NB4 (cell line): ENCODE measurements at regions not wholly inside any gene's neighbourhood (a gene's known extent, or its start where the extent isn't known, plus 50 kb on each side); places are given as distances from the start of the nearest gene placed in this dataset.

Experiments
- DNase-seq: peaks from one replicate; pipeline ENCODE4 v3.0.0; 2010; ENCODE audit warnings: low read depth
- H3K4me3 ChIP-seq: one replicate; pipeline ENCODE4 v1.5.1; 2011; ENCODE audit warnings: mild to moderate bottlenecking, low read depth, low read length, moderate library complexity
- CTCF ChIP-seq: IDR thresholded peaks from one replicate; pipeline ENCODE4 v1.5.1; 2012; ENCODE audit warnings: low read depth, low read length
- MAX ChIP-seq: IDR thresholded peaks from 2 replicates; pipeline ENCODE4 v1.6.1; 2011; ENCODE audit warnings: low read depth, low read length
- MYC ChIP-seq: IDR thresholded peaks from 2 replicates; pipeline ENCODE4 v1.6.1; 2011; ENCODE audit warnings: low read depth, low read length
- POLR2A ChIP-seq: IDR thresholded peaks from 2 replicates; pipeline ENCODE4 v1.6.1; 2011; ENCODE audit warnings: mild to moderate bottlenecking; ENCODE audit not compliant: insufficient read length; ENCODE audit errors: extremely low read depth

GRCh38 chr4:173763389-173763788, 233.4 kb upstream of the HAND2 start:
- DNase-seq, result no peak
- H3K4me3 ChIP-seq, result no peak overlapping the region
- no peak for TF ChIP-seq POLR2A
- TF ChIP-seq MAX, result no peak
- TF ChIP-seq MYC, result no peak
- no peak for TF ChIP-seq CTCF

GRCh38 chr4:173761938-173762337, 231.9 kb upstream of the HAND2 start:
- TF ChIP-seq MAX, result no peak
- no peak for TF ChIP-seq CTCF
- no peak for TF ChIP-seq POLR2A
- no peak for TF ChIP-seq MYC
- no peak for DNase-seq
- no peak overlapping the region for H3K4me3 ChIP-seq

DNA sequence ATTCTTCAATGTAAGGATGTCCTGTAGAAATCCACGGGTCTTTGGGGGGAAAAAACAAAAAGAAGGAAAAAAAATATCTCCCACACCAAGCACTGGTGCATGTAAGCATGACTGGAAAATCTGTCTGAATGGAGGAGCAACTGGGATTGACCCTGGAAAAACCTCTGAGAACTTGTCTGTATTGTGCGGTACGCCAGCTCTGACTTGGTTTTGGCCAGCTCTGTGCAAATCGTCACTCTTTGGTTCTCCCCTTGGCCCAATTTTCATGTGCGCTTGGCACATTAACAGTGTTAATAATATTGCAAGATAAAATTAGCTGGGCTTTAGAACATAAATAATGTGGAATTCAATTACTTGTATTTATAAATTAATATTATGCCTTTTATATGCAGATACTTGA, 231.2 kb upstream of the HAND2 start:
- H3K4me3 ChIP-seq, result no peak overlapping the region
- TF ChIP-seq MYC (no peak), POLR2A (no peak), CTCF (no peak), MAX (no peak)

DNA sequence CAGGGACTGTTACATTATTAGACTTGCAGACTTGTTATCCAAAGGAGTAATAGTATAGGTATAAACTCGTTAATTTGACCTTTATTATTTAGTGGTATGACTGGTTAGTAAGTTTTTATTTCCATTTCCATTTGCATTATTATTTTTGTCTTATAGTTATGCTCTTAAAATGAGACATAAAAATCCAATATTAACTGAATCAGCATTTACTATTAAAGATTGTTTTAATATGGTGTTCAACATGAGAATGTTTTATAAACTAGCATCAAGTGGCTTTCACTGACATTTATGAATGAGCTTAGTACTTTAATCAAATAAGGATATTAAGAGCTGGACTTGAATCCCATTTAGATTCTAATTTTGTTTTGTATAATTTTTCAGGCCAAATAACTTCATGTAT, 228.1 kb upstream of the HAND2 start:
- TF ChIP-seq CTCF (no peak), POLR2A (no peak), MYC (no peak), MAX (no peak)
- H3K4me3 ChIP-seq, result no peak overlapping the region
- DNase-seq, result no peak

More for the DNA sequence above, 231.2 kb upstream of the HAND2 start:
- DNase-seq, result no peak

DNA sequence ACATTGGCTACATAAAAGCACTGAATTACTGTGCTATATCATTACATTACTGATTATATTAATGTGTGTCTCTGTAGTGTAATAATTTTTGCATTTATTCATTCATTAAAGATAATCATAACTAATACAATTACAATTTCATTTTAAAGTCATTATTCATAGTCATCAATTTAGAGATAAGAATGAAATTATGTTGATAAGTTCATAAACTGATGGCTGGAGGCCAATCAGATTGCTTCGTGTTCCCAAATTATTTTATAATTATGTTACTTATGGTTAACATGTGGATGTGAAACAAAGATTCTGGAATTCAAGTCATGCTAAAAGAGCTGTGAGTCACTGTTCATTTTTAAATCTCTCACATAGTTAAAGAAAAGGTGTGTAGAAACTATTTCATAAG, 223.4 kb upstream of the HAND2 start:
- DNase-seq, result no peak
- TF ChIP-seq MAX, result no peak
- no peak for TF ChIP-seq MYC
- no peak for TF ChIP-seq CTCF
- TF ChIP-seq POLR2A, result no peak
- H3K4me3 ChIP-seq, result no peak overlapping the region

DNA sequence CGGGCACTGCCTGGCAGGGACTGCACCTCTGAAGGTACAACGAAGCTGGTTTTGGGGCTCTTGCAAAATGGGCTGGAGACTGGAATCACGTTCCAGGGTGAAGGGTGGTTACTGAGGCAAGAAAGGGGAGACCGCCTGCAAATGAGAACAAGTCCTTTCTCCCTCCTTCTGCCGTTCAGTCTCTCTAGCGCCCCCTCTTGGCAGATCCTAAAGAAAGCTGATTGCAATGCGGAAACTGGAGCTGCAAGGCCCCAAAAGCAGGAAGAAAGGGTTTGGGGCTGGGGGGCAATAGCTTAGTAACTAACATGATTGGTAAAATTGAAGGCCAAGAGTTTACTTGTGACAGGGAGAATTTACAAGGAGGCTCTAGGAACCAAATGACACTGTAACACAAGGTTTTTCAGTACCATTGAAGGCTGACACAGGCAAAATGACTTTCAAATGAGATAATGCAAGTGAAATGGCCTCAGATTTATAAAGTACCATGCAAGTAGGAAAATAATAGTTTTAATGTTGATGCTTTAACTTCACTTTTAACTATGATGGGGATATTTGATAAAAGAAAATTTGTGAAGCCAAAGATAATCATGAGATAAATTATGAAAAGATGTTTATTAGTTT, 222.7 kb upstream of the HAND2 start:
- TF ChIP-seq CTCF, result peak; percentile 83
- no peak for TF ChIP-seq MAX
- no peak for TF ChIP-seq POLR2A
- H3K4me3 ChIP-seq, result no peak overlapping the region
- peak; percentile 75 for DNase-seq
